Limb (tissue), 2 donors: ENCODE measurements at regions not wholly inside any gene's neighbourhood (a gene's known extent, or its start where the extent isn't known, plus 50 kb on each side); places are given as distances from the start of the nearest gene placed in this dataset.
"Not testable (repeated sequence)": the region's sequence is repeated elsewhere in the genome, so short reads cannot be mapped to it uniquely, and the experiment has no call there.

ENCODE experiments used
- DNase-seq, 2 donors: peaks; one replicate each; pipeline ENCODE4 v3.0.0-alpha.2; 2016; ENCODE audit errors: extremely low spot score in 2 of 2

- DNase-seq: no peak
Observed at GRCh38 chr2:201568217-201568820, 75.0 kb downstream of the TMEM237 start.

GRCh38 chr2:201559067-201559710, 84.1 kb downstream of the TMEM237 start:
- no peak for DNase-seq

GRCh38 chr2:201558665-201559064, 84.6 kb downstream of the TMEM237 start:
- DNase-seq: no peak

- DNase-seq: no peak
Observed at GRCh38 chr2:201558232-201558631, 85.1 kb downstream of the TMEM237 start.

- DNase-seq: no peak
Observed at GRCh38 chr2:201551901-201552300, 91.4 kb downstream of the TMEM237 start.

- DNase-seq: peak in 1 of 2 donors; percentile 39
Observed at GRCh38 chr2:201546576-201546975, 95.0 kb downstream of the STRADB start.

GRCh38 chr2:201542291-201542690, 90.8 kb downstream of the STRADB start:
- no peak for DNase-seq

- DNase-seq: not testable (repeated sequence)
Observed at GRCh38 chr2:201539271-201539670, 87.7 kb downstream of the STRADB start.

GRCh38 chr2:201538025-201538424, 86.5 kb downstream of the STRADB start:
- no peak for DNase-seq

GRCh38 chr2:201536754-201537153, 85.2 kb downstream of the STRADB start:
- DNase-seq: no peak

- DNase-seq: no peak
Observed at GRCh38 chr2:201536046-201536445, 84.5 kb downstream of the STRADB start.

- no peak for DNase-seq
Observed at GRCh38 chr2:201532686-201533304, 81.3 kb downstream of the STRADB start.
